Stomach smooth muscle (tissue), 2 donors: ENCODE measurements at regions not wholly inside any gene's neighbourhood (a gene's known extent, or its start where the extent isn't known, plus 50 kb on each side); places are given as distances from the start of the nearest gene placed in this dataset.

Source experiments
- H3K27ac ChIP-seq: one replicate; pipeline ENCODE4 v1.7.0; 2013; ENCODE audit warnings: mild to moderate bottlenecking, low read length, inconsistent platforms
- H3K27me3 ChIP-seq, 2 donors: one replicate each; pipeline ENCODE4 v1.7.0; 2013; ENCODE audit warnings: low read length in 2 of 2; ENCODE audit not compliant: insufficient read depth in 2 of 2, control insufficient read depth in 1 of 2
- H3K36me3 ChIP-seq, 2 donors: one replicate each; pipeline ENCODE4 v1.7.0; 2013; ENCODE audit warnings: low read length in 2 of 2; ENCODE audit not compliant: control insufficient read depth in 2 of 2, insufficient read depth in 2 of 2
- H3K4me1 ChIP-seq: one replicate; pipeline ENCODE4 v1.7.0; 2013; ENCODE audit warnings: low read length; ENCODE audit not compliant: control insufficient read depth, insufficient read depth
- H3K4me3 ChIP-seq, 2 donors: one replicate each; pipeline ENCODE4 v1.7.0; 2013; ENCODE audit warnings: low read length in 2 of 2
- H3K9ac ChIP-seq, 2 donors: one replicate each; pipeline ENCODE4 v1.7.0; 2013; ENCODE audit warnings: low read length in 2 of 2, mild to moderate bottlenecking in 1 of 2
- H3K9me3 ChIP-seq, 2 donors: one replicate each; pipeline ENCODE4 v1.7.0; 2013; ENCODE audit warnings: low read length in 2 of 2; ENCODE audit not compliant: control insufficient read depth in 2 of 2
- donor health status: healthy.
- donor health status: Pancreatic carcinoma.

- H3K9ac ChIP-seq: no peak overlapping the region
- no peaks in the 10 kb centered on the region for H3K4me1 ChIP-seq
- no peaks in the 10 kb centered on the region for H3K27me3 ChIP-seq
- no peak overlapping the region for H3K4me3 ChIP-seq
- no peaks in the 10 kb centered on the region for H3K36me3 ChIP-seq
- no peaks in the 10 kb centered on the region for H3K9me3 ChIP-seq
- H3K27ac ChIP-seq: no peak overlapping the region
These were observed 100.7 kb downstream of the SPRY1 start for GRCh38 chr4:123497340-123497739.

GRCh38 chr4:123501733-123502132 is 105.1 kb downstream of the SPRY1 start:
- Histone ChIP-seq H3K4me1 (peaks cover 2% of the 10 kb centered on the region), H3K27ac (no peak overlapping the region), H3K9me3 (no peaks in the 10 kb centered on the region), H3K27me3 (peaks cover 0 to 8% of the 10 kb centered on the region in 2 donors), H3K4me3 (no peak overlapping the region), H3K36me3 (no peaks in the 10 kb centered on the region), H3K9ac (no peak overlapping the region)

GRCh38 chr4:123503698-123504363 is 107.2 kb downstream of the SPRY1 start:
- H3K9ac ChIP-seq: no peak overlapping the region
- peaks cover 2% of the 10 kb centered on the region for H3K4me1 ChIP-seq
- no peak overlapping the region for H3K4me3 ChIP-seq
- no peaks in the 10 kb centered on the region for H3K9me3 ChIP-seq
- H3K27me3 ChIP-seq: peaks cover 0 to 8% of the 10 kb centered on the region in 2 donors
- no peak overlapping the region for H3K27ac ChIP-seq
- H3K36me3 ChIP-seq: no peaks in the 10 kb centered on the region

GRCh38 chr4:123505095-123506010 is 108.8 kb downstream of the SPRY1 start:
- peaks cover 0 to 8% of the 10 kb centered on the region in 2 donors for H3K27me3 ChIP-seq
- H3K9me3 ChIP-seq: no peaks in the 10 kb centered on the region
- H3K27ac ChIP-seq: peak overlapping the region; percentile 66
- H3K4me1 ChIP-seq: peaks cover 2% of the 10 kb centered on the region
- peak overlapping the region; percentile 66 to 75 for H3K9ac ChIP-seq
- peak overlapping the region; percentile 73 to 81 for H3K4me3 ChIP-seq
- H3K36me3 ChIP-seq: no peaks in the 10 kb centered on the region

- peak overlapping the region; percentile 66 for H3K27ac ChIP-seq
- H3K4me1 ChIP-seq: peaks cover 2% of the 10 kb centered on the region
- H3K36me3 ChIP-seq: no peaks in the 10 kb centered on the region
- no peaks in the 10 kb centered on the region for H3K9me3 ChIP-seq
- H3K27me3 ChIP-seq: peaks cover 0 to 8% of the 10 kb centered on the region in 2 donors
- peak overlapping the region; percentile 73 to 81 for H3K4me3 ChIP-seq
- peak overlapping the region; percentile 66 to 75 for H3K9ac ChIP-seq
These were observed 109.6 kb downstream of the SPRY1 start for GRCh38 chr4:123506011-123506695.

- H3K9ac ChIP-seq: no peak overlapping the region
- H3K4me3 ChIP-seq: no peak overlapping the region
- no peaks in the 10 kb centered on the region for H3K36me3 ChIP-seq
- H3K4me1 ChIP-seq: peaks cover 2% of the 10 kb centered on the region
- H3K9me3 ChIP-seq: no peaks in the 10 kb centered on the region
- peaks cover 0 to 8% of the 10 kb centered on the region in 2 donors for H3K27me3 ChIP-seq
- H3K27ac ChIP-seq: no peak overlapping the region
These were observed 110.8 kb downstream of the SPRY1 start for GRCh38 chr4:123507376-123507775.

- Histone ChIP-seq H3K27me3 (peaks cover 0 to 8% of the 10 kb centered on the region in 2 donors), H3K9ac (no peak overlapping the region), H3K4me1 (peaks cover 2% of the 10 kb centered on the region), H3K4me3 (no peak overlapping the region), H3K27ac (no peak overlapping the region), H3K9me3 (no peaks in the 10 kb centered on the region), H3K36me3 (no peaks in the 10 kb centered on the region)
These were observed 113.6 kb downstream of the SPRY1 start for GRCh38 chr4:123510221-123510620.

GRCh38 chr4:123510659-123511058 is 114.1 kb downstream of the SPRY1 start:
- Histone ChIP-seq H3K9me3 (no peaks in the 10 kb centered on the region), H3K36me3 (no peaks in the 10 kb centered on the region), H3K9ac (no peak overlapping the region), H3K4me1 (peaks cover 2% of the 10 kb centered on the region), H3K27me3 (peaks cover 0 to 6% of the 10 kb centered on the region in 2 donors), H3K4me3 (no peak overlapping the region), H3K27ac (no peak overlapping the region)

GRCh38 chr4:123516576-123516975 is 120.0 kb downstream of the SPRY1 start:
- Histone ChIP-seq H3K27me3 (no peaks in the 10 kb centered on the region), H3K9me3 (no peaks in the 10 kb centered on the region), H3K4me3 (no peak overlapping the region), H3K27ac (no peak overlapping the region), H3K36me3 (no peaks in the 10 kb centered on the region), H3K4me1 (no peaks in the 10 kb centered on the region), H3K9ac (no peak overlapping the region)

- Histone ChIP-seq H3K4me3 (no peak overlapping the region), H3K27ac (no peak overlapping the region), H3K36me3 (no peaks in the 10 kb centered on the region), H3K4me1 (no peaks in the 10 kb centered on the region), H3K9ac (no peak overlapping the region), H3K9me3 (no peaks in the 10 kb centered on the region), H3K27me3 (peaks cover 0 to 2% of the 10 kb centered on the region in 2 donors)
These were observed 120.6 kb downstream of the SPRY1 start for GRCh38 chr4:123517176-123517575.
